ENCODE measurements at regions not wholly inside any gene's neighbourhood (a gene's known extent, or its start where the extent isn't known, plus 50 kb on each side); places are given as distances from the start of the nearest gene placed in this dataset.

DNA sequence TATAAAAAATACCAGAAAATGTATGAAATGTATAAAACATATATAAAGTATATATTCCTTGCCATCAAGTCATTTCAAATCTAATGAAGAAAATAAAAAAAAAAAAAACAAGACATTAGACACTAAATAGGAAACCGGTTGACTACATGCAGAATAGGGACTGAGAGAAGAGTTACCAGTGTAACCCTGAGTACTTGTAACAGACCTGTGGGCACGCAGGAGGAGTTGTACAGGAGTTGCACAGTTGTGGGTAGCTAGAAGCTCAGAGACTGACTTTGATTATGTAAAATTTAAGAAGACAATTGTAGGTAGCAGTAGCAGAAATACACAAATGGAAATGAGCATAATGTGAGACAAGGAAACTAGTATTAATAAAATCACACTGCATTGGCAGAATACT, 112.4 kb upstream of the DST start:
- TF ChIP-seq POLR2A (IDR thresholded peaks at IDR 0.05; ENCODE audit: low read length), result no peak
- no peak for TF ChIP-seq GATA1 (IDR thresholded peaks at IDR 0.05; ENCODE audit: low read depth, low read length)

All from erythroblast (primary cell).